ENCODE measurements at regions not wholly inside any gene's neighbourhood (a gene's known extent, or its start where the extent isn't known, plus 50 kb on each side); places are given as distances from the start of the nearest gene placed in this dataset.
"Not testable (repeated sequence)": the region's sequence is repeated elsewhere in the genome, so short reads cannot be mapped to it uniquely, and the experiment has no call there.

GRCh38 chr10:130938051-130938450, 373.5 kb downstream of the TCERG1L start:
- no peaks in the 10 kb centered on the region for H3K4me1 ChIP-seq
- DNase-seq = no peak
- H3K27ac ChIP-seq = no peak overlapping the region
- intact Hi-C loops (cut with DNase I; ENCODE audit: low total_unique reads) = no loop called here
- H3K27me3 ChIP-seq = no peaks in the 10 kb centered on the region
- H3K36me3 ChIP-seq = no peaks in the 10 kb centered on the region
- H3K9me3 ChIP-seq = no peaks in the 10 kb centered on the region
- 80 to 99% methylated on average over 2 to 11 of the region's 11 CpGs for WGBS, 2 donors (ENCODE audit: low coverage in 1 of 2)
- no peak overlapping the region for H3K4me3 ChIP-seq
- TF ChIP-seq POLR2A (IDR thresholded peaks at IDR 0.05) (no peak), CTCF (IDR thresholded peaks at IDR 0.05) (no peak)
- in situ Hi-C loops (cut with MboI; ENCODE audit: low pct_ligation_motif_present in 1 of 4, low pct_unique_long_range_greater_than_20kb in 1 of 4, low sequenced_read_pairs in 3 of 4) = no loop called here

GRCh38 chr10:130938891-130939290, 372.6 kb downstream of the TCERG1L start:
- H3K27ac ChIP-seq; H3K4me1 ChIP-seq; H3K4me3 ChIP-seq; intact Hi-C loops (cut with DNase I; ENCODE audit: low total_unique reads); DNase-seq; H3K27me3 ChIP-seq; H3K36me3 ChIP-seq; in situ Hi-C loops (cut with MboI; ENCODE audit: low pct_ligation_motif_present in 1 of 4, low pct_unique_long_range_greater_than_20kb in 1 of 4, low sequenced_read_pairs in 3 of 4); H3K9me3 ChIP-seq: not testable (repeated sequence)
- WGBS, 2 donors (ENCODE audit: low coverage in 1 of 2) = 86 to 89% methylated on average over 6 to 7 of the region's 7 CpGs

GRCh38 chr10:130941886-130942285, 369.6 kb downstream of the TCERG1L start:
- H3K4me1 ChIP-seq = no peaks in the 10 kb centered on the region
- H3K36me3 ChIP-seq = no peaks in the 10 kb centered on the region
- no peak overlapping the region for H3K27ac ChIP-seq
- 63 to 73% methylated on average over 3 to 7 of the region's 10 CpGs for WGBS, 2 donors (ENCODE audit: low coverage in 1 of 2)
- H3K9me3 ChIP-seq = no peaks in the 10 kb centered on the region
- in situ Hi-C loops (cut with MboI; ENCODE audit: low pct_ligation_motif_present in 1 of 4, low pct_unique_long_range_greater_than_20kb in 1 of 4, low sequenced_read_pairs in 3 of 4) (no loop called here), intact Hi-C loops (cut with DNase I; ENCODE audit: low total_unique reads) (no loop called here)
- no peaks in the 10 kb centered on the region for H3K27me3 ChIP-seq
- no peak overlapping the region for H3K4me3 ChIP-seq
- no peak for DNase-seq
- TF ChIP-seq EP300 (IDR thresholded peaks at IDR 0.05; ENCODE audit: low read depth) (no peak), CTCF (IDR thresholded peaks at IDR 0.05) (no peak), POLR2A (IDR thresholded peaks at IDR 0.05) (no peak), POLR2AphosphoS5 (IDR thresholded peaks at IDR 0.05) (no peak)

- in situ Hi-C loops (cut with MboI; ENCODE audit: low pct_ligation_motif_present in 1 of 4, low pct_unique_long_range_greater_than_20kb in 1 of 4, low sequenced_read_pairs in 3 of 4) (no loop called here), intact Hi-C loops (cut with DNase I; ENCODE audit: low total_unique reads) (no loop called here)
- Histone ChIP-seq H3K4me1 (no peaks in the 10 kb centered on the region), H3K9me3 (no peaks in the 10 kb centered on the region), H3K27ac (no peak overlapping the region), H3K27me3 (no peaks in the 10 kb centered on the region), H3K4me3 (no peak overlapping the region), H3K36me3 (no peaks in the 10 kb centered on the region)
- DNase-seq = no peak
- 88 to 89% methylated on average over 5 of the region's 5 CpGs for WGBS, 2 donors (ENCODE audit: low coverage in 1 of 2)
- TF ChIP-seq EP300 (IDR thresholded peaks at IDR 0.05; ENCODE audit: low read depth) = no peak
These were observed 359.4 kb downstream of the TCERG1L start for GRCh38 chr10:130952086-130952485.

- intact Hi-C loops (cut with DNase I; ENCODE audit: low total_unique reads) = no loop called here
- no peak overlapping the region for H3K27ac ChIP-seq
- no peaks in the 10 kb centered on the region for H3K4me1 ChIP-seq
- WGBS, 2 donors (ENCODE audit: low coverage in 1 of 2) = 68% methylated on average over 8 of the region's 8 CpGs; no CpG with 5 or more reads in 1 of the 2 donors
- no peaks in the 10 kb centered on the region for H3K27me3 ChIP-seq
- in situ Hi-C loops (cut with MboI; ENCODE audit: low pct_ligation_motif_present in 1 of 4, low pct_unique_long_range_greater_than_20kb in 1 of 4, low sequenced_read_pairs in 3 of 4) = no loop called here
- TF ChIP-seq CTCF (IDR thresholded peaks at IDR 0.05) = no peak
- no peak for TF ChIP-seq POLR2AphosphoS5 (IDR thresholded peaks at IDR 0.05)
- TF ChIP-seq POLR2A (IDR thresholded peaks at IDR 0.05) = no peak
- H3K9me3 ChIP-seq = no peaks in the 10 kb centered on the region
- no peak overlapping the region for H3K4me3 ChIP-seq
- no peak for DNase-seq
- H3K36me3 ChIP-seq = no peaks in the 10 kb centered on the region
These were observed 357.1 kb downstream of the TCERG1L start for GRCh38 chr10:130954326-130954905.
